Suppressor macrophage (primary cell): ENCODE measurements at regions not wholly inside any gene's neighbourhood (a gene's known extent, or its start where the extent isn't known, plus 50 kb on each side); places are given as distances from the start of the nearest gene placed in this dataset.

Experiments
- DNase-seq, 4 experiments: peaks; one replicate each; pipeline ENCODE4 v3.0.0-alpha.2; 2020 to 2022

- no peak for DNase-seq
These were observed 126.8 kb upstream of the PSMD7 start for GRCh38 chr16:74169687-74170376.

DNA sequence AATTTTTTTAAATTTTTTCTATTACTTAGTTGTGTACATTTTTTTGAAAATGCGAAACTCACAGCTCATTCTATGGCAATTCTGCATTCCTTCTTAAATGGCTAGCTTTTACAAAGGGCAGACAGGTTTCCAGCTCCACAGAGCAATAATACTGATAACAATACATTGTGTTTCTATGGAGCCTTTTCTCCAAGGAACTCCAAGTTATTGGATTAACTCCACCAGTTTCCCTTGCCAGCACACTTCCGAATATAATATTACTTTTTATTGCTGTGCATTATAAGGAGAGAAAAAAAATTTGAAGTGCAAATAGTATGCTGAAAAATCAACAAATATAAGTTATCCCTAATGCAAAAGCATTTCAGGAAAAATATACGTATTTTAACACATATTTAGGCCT lies 127.5 kb upstream of the PSMD7 start:
- no peak for DNase-seq

DNA sequence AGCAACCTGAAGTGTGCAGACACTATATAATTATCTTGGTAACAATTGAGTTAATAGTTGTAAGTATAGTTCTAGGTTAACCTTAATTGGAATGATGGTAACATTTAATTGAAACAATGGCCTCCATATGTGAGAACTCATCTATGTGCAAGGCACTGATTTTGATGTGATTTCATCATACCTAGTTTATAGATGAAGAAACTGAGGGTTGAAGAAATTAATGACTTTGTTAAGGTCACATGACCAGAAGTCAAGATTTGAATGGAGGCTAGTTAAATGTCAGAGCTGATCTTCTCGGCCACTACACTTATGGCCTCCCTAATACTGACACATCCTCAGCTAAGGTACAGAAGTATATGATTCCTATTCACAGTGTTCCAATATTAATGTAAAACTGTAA lies 128.2 kb upstream of the PSMD7 start:
- DNase-seq: no peak

DNA sequence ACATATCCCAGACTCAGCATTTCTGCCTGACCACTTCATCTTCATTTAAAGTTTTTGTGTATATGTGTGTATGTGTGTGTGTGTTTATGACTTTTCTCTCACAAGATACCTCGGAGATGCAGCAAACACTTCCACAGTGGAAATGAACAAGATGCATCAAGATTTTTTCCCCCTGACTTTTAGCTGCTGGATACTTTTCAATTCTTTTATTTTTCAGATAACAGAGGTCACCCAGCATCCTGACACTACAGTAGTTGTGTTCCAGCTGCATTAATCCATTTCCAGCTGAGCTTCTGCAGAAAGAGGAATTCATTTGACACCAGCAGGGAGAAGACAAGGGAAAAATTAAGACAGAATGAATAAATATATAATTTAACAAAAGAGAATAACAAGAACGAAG lies 130.2 kb upstream of the PSMD7 start:
- no peak for DNase-seq

GRCh38 chr16:74165566-74166080 lies 131.0 kb upstream of the PSMD7 start:
- no peak for DNase-seq

DNA sequence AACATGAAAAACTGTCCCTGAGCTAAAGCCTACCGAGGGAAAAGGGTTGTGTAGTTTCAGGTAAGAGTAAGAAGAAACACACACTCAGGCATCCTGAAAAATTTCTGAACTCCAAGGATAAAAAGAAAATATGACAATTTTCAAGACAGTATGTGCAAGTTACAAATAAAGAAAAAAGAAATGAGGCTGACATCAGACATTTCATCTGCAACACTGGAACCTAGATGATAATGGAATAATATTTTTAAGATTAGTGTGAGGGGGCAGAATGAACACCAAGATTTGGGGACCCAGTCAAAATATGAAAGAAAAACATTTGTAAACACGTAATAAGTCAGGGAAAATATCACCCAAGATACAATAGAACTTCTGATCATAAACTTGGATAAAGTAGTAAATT lies 135.9 kb upstream of the PSMD7 start:
- no peak for DNase-seq

DNA sequence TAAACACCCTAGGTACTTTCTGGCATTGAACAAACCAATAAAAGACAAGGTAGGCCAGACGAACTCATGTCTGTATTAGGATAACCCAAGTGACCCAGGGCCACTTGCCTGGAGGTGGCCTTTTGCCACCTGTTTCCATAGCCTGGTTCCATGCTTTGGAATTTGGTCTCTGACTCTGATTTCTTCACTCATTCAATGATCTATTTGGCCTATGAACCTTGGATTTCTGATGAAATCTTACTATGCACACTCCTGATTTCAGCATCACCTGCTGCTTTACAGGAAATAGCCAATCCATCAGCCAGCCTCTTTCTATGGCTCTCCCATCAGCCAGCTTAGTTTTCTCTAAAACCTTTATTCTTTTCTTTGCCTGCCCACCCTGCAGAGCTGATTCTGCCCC lies 142.8 kb upstream of the PSMD7 start:
- no peak for DNase-seq

- no peak for DNase-seq
These were observed 150.0 kb upstream of the PSMD7 start for GRCh38 chr16:74146643-74147042.

GRCh38 chr16:74143171-74143570 lies 153.4 kb upstream of the PSMD7 start:
- no peak for DNase-seq

- DNase-seq: no peak
These were observed 155.6 kb upstream of the PSMD7 start for GRCh38 chr16:74141015-74141414.

DNA sequence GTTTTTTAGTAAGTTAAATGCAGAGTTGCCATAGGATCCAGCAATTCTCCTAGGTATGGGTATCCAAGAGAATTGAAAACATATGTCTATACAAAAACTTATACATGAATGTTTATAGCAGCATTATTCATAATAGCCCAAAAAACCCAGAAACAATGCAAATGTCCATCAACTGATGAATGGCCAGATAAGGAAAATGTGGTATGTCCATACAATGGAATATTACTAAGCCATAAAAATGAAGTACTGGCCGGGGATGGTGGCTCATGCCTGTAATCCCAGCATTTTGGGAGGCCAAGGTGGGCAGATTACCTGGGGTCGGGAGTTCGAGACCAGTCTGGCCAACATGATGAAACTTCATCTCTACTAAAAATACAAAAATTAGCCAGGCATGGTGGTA lies 156.1 kb upstream of the PSMD7 start:
- no peak for DNase-seq

GRCh38 chr16:74123826-74124225 lies 172.8 kb upstream of the PSMD7 start:
- no peak for DNase-seq

DNA sequence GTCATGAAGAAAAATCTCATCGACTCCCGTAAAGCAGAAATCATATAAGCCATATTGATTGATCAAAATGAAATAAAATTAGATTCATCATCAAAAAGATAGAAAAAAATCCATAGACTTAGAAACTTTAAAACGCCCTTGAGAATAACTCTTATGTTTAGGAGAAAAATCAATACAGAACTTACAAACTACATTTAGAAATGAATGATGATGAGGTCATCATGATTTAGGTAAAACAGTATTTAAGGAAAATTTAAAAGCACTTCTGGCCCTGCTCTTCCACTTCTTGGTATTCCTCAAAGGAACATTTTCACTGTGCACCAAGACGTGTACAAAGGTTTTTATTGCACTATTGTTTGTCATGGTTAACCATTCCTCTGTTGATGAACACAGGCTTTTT lies 173.4 kb upstream of the PSMD7 start:
- DNase-seq: no peak

DNA sequence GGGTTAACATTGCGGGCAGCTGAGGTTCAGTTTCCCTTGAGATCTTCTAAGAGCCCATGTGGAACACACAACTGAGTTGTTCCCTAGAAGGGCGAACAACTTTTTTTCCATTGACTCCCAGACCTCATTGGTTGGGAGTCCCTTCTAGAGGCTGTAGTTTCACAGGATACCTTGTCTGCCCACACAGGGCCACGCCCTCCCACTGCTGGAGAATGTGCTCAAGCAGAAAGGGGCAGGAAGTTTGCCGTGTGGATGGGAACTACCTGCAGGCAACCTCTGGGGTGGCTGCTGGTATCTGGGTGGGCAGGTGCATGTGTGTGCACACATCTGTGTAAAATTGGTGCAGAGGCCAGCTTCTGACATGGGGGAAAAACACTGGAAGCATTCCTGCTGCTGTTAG lies 178.8 kb upstream of the PSMD7 start:
- DNase-seq: no peak

DNA sequence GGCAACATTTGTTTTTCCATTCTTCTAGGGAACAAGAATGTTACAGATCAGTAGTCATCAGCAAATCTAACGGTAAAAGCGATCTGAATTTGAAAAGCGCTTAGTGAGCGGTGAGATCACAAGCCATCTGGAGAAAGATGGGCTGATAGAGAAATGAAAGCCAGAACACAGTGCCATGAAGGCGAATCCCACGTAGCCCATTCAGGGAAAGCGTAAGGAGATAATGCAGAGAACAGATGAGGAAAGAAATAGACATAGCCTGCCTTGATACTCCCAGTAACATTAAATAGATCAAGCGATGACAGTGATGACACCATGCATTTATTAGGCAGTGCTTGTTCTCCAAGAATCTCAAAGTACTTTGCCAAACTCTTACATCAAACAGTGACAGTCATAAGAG lies 183.1 kb upstream of the PSMD7 start:
- no peak for DNase-seq

DNA sequence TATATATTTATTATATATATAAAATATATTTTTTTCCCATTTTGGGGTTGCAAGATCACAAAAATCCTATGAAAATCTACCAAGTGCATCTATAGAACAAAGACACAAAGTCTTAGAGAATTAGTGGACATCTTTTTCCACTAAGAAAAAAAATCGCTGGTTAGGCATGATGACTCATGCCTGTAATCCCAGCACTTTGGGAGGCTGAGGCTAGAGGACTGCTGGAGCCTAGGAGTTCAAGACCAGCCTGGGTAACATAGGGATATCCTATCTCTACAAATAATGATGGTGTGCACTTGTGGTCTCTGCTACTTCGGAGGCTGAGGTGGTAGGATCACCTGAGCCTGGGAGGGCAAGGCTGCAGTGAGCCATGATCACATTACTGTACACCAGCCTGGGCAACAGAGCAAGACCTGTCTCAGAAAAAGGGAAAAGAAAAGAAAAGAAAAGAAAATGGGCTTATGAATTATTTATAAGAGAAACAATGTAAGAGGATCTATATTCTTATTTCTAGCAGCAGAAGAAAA lies 185.1 kb upstream of the PSMD7 start:
- no peak for DNase-seq

DNA sequence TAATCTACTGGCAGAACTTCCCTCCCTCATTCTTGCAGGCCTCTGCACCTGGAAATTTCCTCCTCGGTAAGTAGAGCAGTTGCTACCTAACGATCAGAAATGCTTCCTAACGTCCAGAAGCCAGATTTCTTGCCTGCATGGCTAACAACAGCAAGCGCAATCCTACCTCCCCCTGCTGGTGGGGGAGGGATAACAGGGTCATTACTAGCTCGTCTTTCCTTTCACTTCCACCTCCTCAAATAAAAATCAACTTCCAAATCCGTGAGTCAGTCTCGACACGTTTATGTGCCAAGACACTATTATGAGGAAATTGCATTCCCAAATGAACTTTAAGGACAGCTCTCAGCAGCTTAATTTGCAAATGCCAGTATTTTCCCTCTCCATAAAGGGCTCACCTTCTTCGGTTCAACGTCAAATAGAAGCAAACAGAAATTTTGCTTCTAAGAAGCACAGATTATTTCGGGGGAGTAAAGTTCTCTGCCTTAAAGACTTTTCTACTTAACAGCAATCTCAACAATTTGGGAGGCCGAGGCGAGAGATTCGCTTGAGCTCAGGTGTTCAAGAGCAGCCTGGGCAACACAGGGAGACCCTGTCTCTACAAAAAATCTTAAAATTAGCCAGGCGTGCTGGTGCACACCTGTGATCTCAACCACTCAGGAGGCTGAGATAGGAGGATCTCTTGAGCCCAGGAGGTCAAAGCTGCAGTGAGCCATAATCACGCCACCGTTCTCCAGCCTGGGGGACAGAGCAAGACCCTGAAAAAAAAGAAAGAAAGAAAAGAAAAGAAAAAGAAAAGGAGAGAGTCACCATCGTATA lies 188.6 kb upstream of the PSMD7 start:
- peak; percentile 76 to 87 (median 78) for DNase-seq

- DNase-seq: no peak
These were observed 192.6 kb upstream of the PSMD7 start for GRCh38 chr16:74104022-74104421.

- DNase-seq: no peak
These were observed 195.1 kb upstream of the PSMD7 start for GRCh38 chr16:74101379-74102137.

DNA sequence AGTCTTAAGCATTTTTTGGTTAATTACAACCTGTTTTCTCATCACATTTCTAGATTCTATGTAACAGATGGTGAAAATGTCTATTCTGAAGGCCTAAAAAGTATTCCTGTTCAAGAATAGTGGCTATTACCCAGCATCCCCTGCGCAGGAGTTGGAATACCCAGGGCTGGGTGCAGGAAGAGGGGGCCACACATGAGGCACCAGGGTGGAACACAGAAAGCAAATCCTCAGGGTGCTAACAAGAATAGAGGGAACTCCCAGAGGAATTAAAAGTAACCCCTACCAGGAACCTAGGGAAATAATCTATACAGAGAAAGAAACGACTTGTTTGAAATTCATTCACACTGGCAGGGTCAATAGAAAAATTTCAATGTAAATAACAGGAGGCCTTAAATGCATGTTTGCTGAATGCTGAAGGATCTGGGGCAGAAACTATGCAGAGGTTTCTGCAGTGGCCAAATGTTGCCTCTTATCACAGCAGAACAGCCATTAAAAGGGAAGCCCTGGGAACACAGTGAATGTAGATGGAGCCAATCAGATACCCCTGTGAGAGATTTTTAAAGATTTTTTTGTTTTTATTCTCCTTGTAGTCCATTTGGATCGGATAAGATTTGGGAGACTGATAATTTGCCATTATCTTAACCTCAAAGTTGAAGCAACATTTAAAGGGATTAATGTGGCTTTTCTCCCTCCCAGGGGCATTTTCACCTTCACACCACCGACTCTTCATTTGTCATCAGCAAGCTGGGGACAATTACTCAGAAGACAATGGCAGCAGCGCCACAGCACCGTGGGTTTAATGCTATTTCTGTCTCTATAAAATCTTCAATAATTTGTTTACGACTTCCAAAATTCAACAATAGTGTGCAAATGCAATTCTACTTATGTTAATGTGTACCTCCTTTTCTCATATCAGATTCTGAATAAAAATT lies 196.0 kb upstream of the PSMD7 start:
- DNase-seq: no peak

GRCh38 chr16:74099530-74099929 lies 197.1 kb upstream of the PSMD7 start:
- no peak for DNase-seq

DNA sequence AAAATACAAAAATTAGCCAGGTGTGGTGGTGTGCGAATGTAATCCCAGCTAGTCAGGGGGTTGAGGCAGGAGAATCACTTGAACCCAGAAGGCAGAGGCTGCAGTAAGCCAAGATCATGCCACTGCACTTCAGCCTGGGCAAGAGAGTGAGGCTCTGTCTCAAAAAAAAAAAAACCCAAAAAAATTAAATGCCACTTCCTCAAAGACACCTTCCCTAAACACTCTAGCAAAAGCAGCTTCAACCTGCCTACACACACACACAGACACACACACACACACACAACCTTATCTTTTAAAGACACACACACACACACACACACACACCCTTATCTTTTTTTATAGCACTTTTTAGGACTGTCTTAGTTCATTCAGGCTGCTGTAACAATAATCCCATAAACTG lies 201.7 kb upstream of the PSMD7 start:
- peak in 2 of 4 experiments; percentile 17 to 41 for DNase-seq
